Smooth muscle cell (in vitro differentiated cells): ENCODE measurements at regions not wholly inside any gene's neighbourhood (a gene's known extent, or its start where the extent isn't known, plus 50 kb on each side); places are given as distances from the start of the nearest gene placed in this dataset.

ENCODE experiments used
- DNase-seq: peaks from one replicate; lab custom pipeline; 2025; ENCODE audit not compliant: unreplicated experiment; lab: John Stamatoyannopoulos, UW
- H2AFZ ChIP-seq: fragments of 200-600 bp; sonication (generic); 2 replicates; pipeline ENCODE4 v1.6.0; 2016; ENCODE audit warnings: antibody characterized with exemption, low read depth, mild to moderate bottlenecking
- H3F3A ChIP-seq: fragments of 200-600 bp; sonication (generic); 2 replicates; pipeline ENCODE4 v1.6.0; 2017; ENCODE audit warnings: antibody characterized with exemption, low read depth
- H3K27ac ChIP-seq: fragments of 200-600 bp; sonication (generic); 2 replicates; pipeline ENCODE4 v1.5.1; 2016; ENCODE audit warnings: low read depth, mild to moderate bottlenecking
- H3K27me3 ChIP-seq: fragments of 200-600 bp; sonication (generic); 2 replicates; pipeline ENCODE4 v1.6.1; 2016; ENCODE audit warnings: low read depth, mild to moderate bottlenecking
- H3K36me3 ChIP-seq: fragments of 200-600 bp; sonication (generic); 2 replicates; pipeline ENCODE4 v1.5.1; 2016; ENCODE audit warnings: low read depth
- H3K4me1 ChIP-seq: fragments of 200-600 bp; sonication (generic); 2 replicates; pipeline ENCODE4 v1.5.1; 2016; ENCODE audit warnings: low read depth
- H3K4me2 ChIP-seq: fragments of 200-600 bp; sonication (generic); 2 replicates; pipeline ENCODE4 v1.6.0; 2016; ENCODE audit warnings: mild to moderate bottlenecking
- H3K4me3 ChIP-seq: fragments of 200-600 bp; sonication (generic); 2 replicates; pipeline ENCODE4 v1.5.1; 2016; ENCODE audit warnings: mild to moderate bottlenecking
- H3K79me2 ChIP-seq: fragments of 200-600 bp; sonication (generic); 2 replicates; pipeline ENCODE4 v1.6.0; 2016; ENCODE audit warnings: low read depth, mild to moderate bottlenecking
- H3K9ac ChIP-seq: fragments of 200-600 bp; sonication (generic); 2 replicates; pipeline ENCODE4 v1.6.0; 2016; ENCODE audit warnings: low read depth
- H3K9me3 ChIP-seq: fragments of 200-600 bp; sonication (generic); replicated peaks from 2 replicates; pipeline ENCODE4 v1.5.1; 2016; ENCODE audit warnings: low read depth
- H4K20me1 ChIP-seq: fragments of 200-600 bp; sonication (generic); 2 replicates; pipeline ENCODE4 v1.6.0; 2016; ENCODE audit warnings: low read depth
- WGBS: methylation state at CpG from one replicate; pipeline ENCODE4 v1.1.7; 2016; ENCODE audit warnings: low lambda C conversion rate; 5-methylcytosine and 5-hydroxymethylcytosine counted together
- TF ChIP-seq, protein P1 (sequence below): fragments of 200-600 bp; sonication (generic); IDR thresholded peaks from 2 replicates; pipeline ENCODE4 v1.5.1; 2017; ENCODE audit warnings: borderline replicate concordance, mild to moderate bottlenecking, antibody characterized with exemption; ENCODE audit not compliant: insufficient read depth, poor library complexity, severe bottlenecking

DNA sequence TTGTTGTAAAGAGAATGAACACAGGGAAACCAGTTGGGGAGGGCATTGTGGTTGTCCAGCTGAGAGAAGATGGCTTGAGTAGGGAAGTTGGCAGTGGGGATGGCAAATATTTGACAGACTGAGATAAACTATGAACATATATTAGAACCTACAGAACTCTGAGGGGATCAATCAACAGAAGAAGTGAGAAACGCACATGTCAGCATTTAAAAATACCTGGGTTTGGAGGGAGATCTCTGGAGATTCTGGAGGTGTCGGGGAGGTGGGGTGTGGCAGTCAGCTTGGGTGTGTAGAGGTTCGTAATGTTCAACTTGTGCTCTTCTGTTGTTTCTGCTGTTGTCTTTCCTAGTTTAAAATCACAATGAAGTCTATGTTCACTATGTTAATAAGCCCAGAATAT, 517.8 kb downstream of the AACS start:
- H2AFZ ChIP-seq, result no peak overlapping the region
- H4K20me1 ChIP-seq, result no peaks in the 10 kb centered on the region
- H3F3A ChIP-seq, result no peaks in the 10 kb centered on the region
- H3K79me2 ChIP-seq, result no peaks in the 10 kb centered on the region
- no peaks in the 10 kb centered on the region for H3K27me3 ChIP-seq
- no peak for DNase-seq
- H3K27ac ChIP-seq, result no peak overlapping the region
- no peak overlapping the region for H3K4me2 ChIP-seq
- H3K36me3 ChIP-seq, result no peaks in the 10 kb centered on the region
- no peak overlapping the region for H3K9ac ChIP-seq
- no peaks in the 10 kb centered on the region for H3K9me3 ChIP-seq
- no peak overlapping the region for H3K4me3 ChIP-seq
- no peaks in the 10 kb centered on the region for H3K4me1 ChIP-seq
- WGBS, result 91% methylated on average over 3 of the region's 3 CpGs
- TF ChIP-seq, protein P1, sequence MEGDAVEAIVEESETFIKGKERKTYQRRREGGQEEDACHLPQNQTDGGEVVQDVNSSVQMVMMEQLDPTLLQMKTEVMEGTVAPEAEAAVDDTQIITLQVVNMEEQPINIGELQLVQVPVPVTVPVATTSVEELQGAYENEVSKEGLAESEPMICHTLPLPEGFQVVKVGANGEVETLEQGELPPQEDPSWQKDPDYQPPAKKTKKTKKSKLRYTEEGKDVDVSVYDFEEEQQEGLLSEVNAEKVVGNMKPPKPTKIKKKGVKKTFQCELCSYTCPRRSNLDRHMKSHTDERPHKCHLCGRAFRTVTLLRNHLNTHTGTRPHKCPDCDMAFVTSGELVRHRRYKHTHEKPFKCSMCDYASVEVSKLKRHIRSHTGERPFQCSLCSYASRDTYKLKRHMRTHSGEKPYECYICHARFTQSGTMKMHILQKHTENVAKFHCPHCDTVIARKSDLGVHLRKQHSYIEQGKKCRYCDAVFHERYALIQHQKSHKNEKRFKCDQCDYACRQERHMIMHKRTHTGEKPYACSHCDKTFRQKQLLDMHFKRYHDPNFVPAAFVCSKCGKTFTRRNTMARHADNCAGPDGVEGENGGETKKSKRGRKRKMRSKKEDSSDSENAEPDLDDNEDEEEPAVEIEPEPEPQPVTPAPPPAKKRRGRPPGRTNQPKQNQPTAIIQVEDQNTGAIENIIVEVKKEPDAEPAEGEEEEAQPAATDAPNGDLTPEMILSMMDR, result no peak

DNA sequence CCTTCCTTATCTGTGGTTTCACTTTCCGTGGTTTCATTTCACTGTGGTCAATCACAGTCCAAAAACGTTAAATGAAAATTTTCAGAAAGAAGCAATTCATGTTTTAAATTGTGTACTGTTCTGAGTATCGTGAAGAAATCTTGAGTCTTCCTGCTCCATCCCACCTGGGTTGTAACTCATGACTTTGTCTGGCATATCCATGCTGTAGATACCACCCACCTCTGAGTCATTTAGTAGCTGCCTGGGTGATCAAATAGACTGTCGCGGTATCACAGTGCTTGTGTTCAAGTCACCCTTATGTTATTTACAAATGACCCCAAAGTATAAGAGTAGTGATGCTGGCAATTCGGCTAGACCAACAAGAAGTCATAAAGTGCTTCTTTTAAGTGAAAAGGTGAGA, 521.2 kb downstream of the AACS start:
- Histone ChIP-seq H3K4me1 (no peaks in the 10 kb centered on the region), H4K20me1 (no peaks in the 10 kb centered on the region), H2AFZ (no peak overlapping the region), H3K27ac (no peak overlapping the region), H3K36me3 (no peaks in the 10 kb centered on the region), H3K4me2 (no peak overlapping the region), H3F3A (no peaks in the 10 kb centered on the region), H3K27me3 (no peaks in the 10 kb centered on the region), H3K79me2 (no peaks in the 10 kb centered on the region), H3K4me3 (no peak overlapping the region), H3K9ac (no peak overlapping the region), H3K9me3 (no peaks in the 10 kb centered on the region)
- no peak for DNase-seq
- WGBS, result 85% methylated on average over 6 of the region's 6 CpGs
- TF ChIP-seq, protein P1, result no peak

DNA sequence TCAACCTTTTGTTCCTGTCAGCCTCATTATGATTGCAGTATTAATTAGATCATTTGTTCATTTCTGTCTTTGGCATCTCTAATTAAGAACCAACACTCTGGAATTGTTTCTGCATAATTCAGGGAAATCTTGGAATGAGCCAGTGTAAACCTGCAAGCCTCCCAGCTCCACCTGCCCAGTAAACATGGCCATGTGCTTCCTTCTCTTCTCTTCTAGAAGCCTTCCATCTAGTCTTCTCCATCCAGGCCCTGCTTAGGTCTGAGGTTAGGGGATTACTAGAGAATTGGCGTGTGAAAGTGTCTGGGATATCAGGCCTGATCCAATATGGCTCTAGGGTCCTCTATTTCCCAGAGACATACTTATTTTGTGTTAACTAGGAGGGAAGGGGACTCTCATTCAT, 528.0 kb downstream of the AACS start:
- H3K36me3 ChIP-seq, result no peaks in the 10 kb centered on the region
- 85% methylated on average over 1 of the region's 1 CpG for WGBS
- TF ChIP-seq, protein P1, result no peak
- H3K4me3 ChIP-seq, result no peak overlapping the region
- H3K4me1 ChIP-seq, result no peaks in the 10 kb centered on the region
- H2AFZ ChIP-seq, result no peak overlapping the region
- no peaks in the 10 kb centered on the region for H3K27me3 ChIP-seq
- H3K27ac ChIP-seq, result no peak overlapping the region
- no peak overlapping the region for H3K4me2 ChIP-seq
- H3K9me3 ChIP-seq, result no peaks in the 10 kb centered on the region
- H4K20me1 ChIP-seq, result no peaks in the 10 kb centered on the region
- DNase-seq, result no peak
- H3K9ac ChIP-seq, result no peak overlapping the region
- no peaks in the 10 kb centered on the region for H3F3A ChIP-seq
- no peaks in the 10 kb centered on the region for H3K79me2 ChIP-seq

DNA sequence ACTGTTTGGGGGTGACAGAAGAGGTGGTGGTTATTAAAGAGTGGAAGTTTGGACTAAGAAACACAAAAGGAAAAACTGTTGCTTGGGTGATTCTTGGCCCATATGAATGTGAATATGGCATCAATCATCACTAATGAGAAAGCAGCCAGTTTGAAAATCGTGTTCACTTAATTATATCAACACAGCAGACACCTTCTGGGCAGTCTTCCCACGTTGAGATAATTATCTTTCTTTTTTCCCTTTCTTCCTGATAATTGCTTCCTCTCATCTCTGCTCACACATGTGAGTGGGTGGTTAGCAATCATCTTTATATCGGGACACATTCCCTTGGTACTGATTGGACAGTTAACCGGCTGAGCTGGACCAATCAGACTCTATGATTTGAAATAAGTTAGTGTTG, 539.7 kb downstream of the AACS start:
- Histone ChIP-seq H3F3A (no peaks in the 10 kb centered on the region), H3K9me3 (no peaks in the 10 kb centered on the region), H3K27ac (no peak overlapping the region), H3K9ac (no peak overlapping the region), H4K20me1 (no peaks in the 10 kb centered on the region), H3K4me3 (no peak overlapping the region), H3K79me2 (no peaks in the 10 kb centered on the region), H3K4me2 (no peak overlapping the region), H2AFZ (no peak overlapping the region), H3K36me3 (no peaks in the 10 kb centered on the region), H3K27me3 (no peaks in the 10 kb centered on the region), H3K4me1 (no peaks in the 10 kb centered on the region)
- TF ChIP-seq, protein P1, result no peak
- DNase-seq, result no peak
- WGBS, result 79% methylated on average over 4 of the region's 4 CpGs
